ENCODE measurements at regions not wholly inside any gene's neighbourhood (a gene's known extent, or its start where the extent isn't known, plus 50 kb on each side); places are given as distances from the start of the nearest gene placed in this dataset.

- Histone ChIP-seq H3K9me3 (replicated peaks; ENCODE audit: control insufficient read depth, insufficient read depth, low read depth, low read length) (no peaks in the 10 kb centered on the region), H2AFZ (ENCODE audit: low read depth, low read length) (no peak overlapping the region), H3K4me1 (replicated peaks in 1 of 2; ENCODE audit: control insufficient read depth in 2 of 2, insufficient read depth in 2 of 2, low read length in 2 of 2) (no peaks in the 10 kb centered on the region), H3K4me2 (ENCODE audit: insufficient read depth, low read length) (no peak overlapping the region), H3K27ac (ENCODE audit: extremely low read depth, low read depth, low read length) (no peak overlapping the region), H3K27me3 (ENCODE audit: control insufficient read depth in 2 of 2, insufficient read depth in 2 of 2, low read length in 2 of 2) (no peaks in the 10 kb centered on the region), H3K36me3 (ENCODE audit: control insufficient read depth, insufficient read depth, low read length) (no peaks in the 10 kb centered on the region), H3K4me3 (no peak overlapping the region), H3K79me2 (ENCODE audit: control insufficient read depth, insufficient read depth, low read length) (no peaks in the 10 kb centered on the region), H4K20me1 (replicated peaks; ENCODE audit: control insufficient read depth, insufficient read depth, low read length) (no peaks in the 10 kb centered on the region), H3K9me1 (ENCODE audit: control insufficient read depth, insufficient read depth, low read length) (no peaks in the 10 kb centered on the region), H3K9ac (ENCODE audit: insufficient read depth in 1 of 2, low read depth in 2 of 2, low read length in 2 of 2) (no peak overlapping the region)
- ChIA-PET POLR2A (no interaction called here), CTCF (ENCODE audit: low intra/inter-chr PET ratio) (no interaction called here)
- FAIRE-seq (no peak), DNase-seq (ENCODE audit: extremely low read depth in 1 of 4, low spot score in 3 of 4) (no peak), ATAC-seq (no peak)
- WGBS (ENCODE audit: insufficient coverage, low coverage, missing lambda C conversion rate): 0% methylated on average over 3 of the region's 3 CpGs
- intact Hi-C loops (cut with micrococcal nuclease): no loop called here
- BruUV-seq (replicated peaks): no TSS peak
- TF ChIP-seq BCOR (IDR thresholded peaks at IDR 0.05): no peak
- no peak for TF ChIP-seq CGGBP1 (CRISPR knock-in tag; IDR thresholded peaks at IDR 0.05)
- TF ChIP-seq ZNF830 (CRISPR knock-in tag; IDR thresholded peaks at IDR 0.05): no peak
- TF ChIP-seq ZNF696 (CRISPR knock-in tag; conservative IDR thresholded peaks at IDR 0.05): no peak
- no peak for TF ChIP-seq ZNF583 (CRISPR knock-in tag; IDR thresholded peaks at IDR 0.05)
- no peak for TF ChIP-seq TRIM24 (IDR thresholded peaks at IDR 0.05)
- TF ChIP-seq EWSR1 (IDR thresholded peaks at IDR 0.05; ENCODE audit: borderline replicate concordance, low read depth, partially characterized antibody): no peak
- no peak for TF ChIP-seq ZNF217 (CRISPR knock-in tag; IDR thresholded peaks at IDR 0.05)
- TF ChIP-seq ZNF311 (CRISPR knock-in tag; IDR thresholded peaks at IDR 0.05): no peak
- TF ChIP-seq ZNF639 (CRISPR knock-in tag; conservative IDR thresholded peaks at IDR 0.05 in 1 of 2, IDR thresholded peaks at IDR 0.05 in 1 of 2): no peak
- no peak for TF ChIP-seq GABPA (tag; conservative IDR thresholded peaks at IDR 0.05; ENCODE audit: low read depth)
- no peak for TF ChIP-seq NCOR1 (IDR thresholded peaks at IDR 0.05)
- no peak for TF ChIP-seq USF1 (CRISPR knock-in tag; IDR thresholded peaks at IDR 0.05)
- no peak for TF ChIP-seq HMBOX1 (IDR thresholded peaks at IDR 0.05)
- in situ Hi-C loops (cut with MboI): no loop called here
Measured at GRCh38 chr5:156095709-156096241, 231.2 kb upstream of the SGCD start.
